Dedifferentiated amniotic fluid mesenchymal stem cell (primary cell): ENCODE measurements at regions not wholly inside any gene's neighbourhood (a gene's known extent, or its start where the extent isn't known, plus 50 kb on each side); places are given as distances from the start of the nearest gene placed in this dataset.

Experiments
- DNase-seq: peaks from one replicate; pipeline ENCODE4 v3.0.0-alpha.2; 2016; ENCODE audit errors: extremely low spot score

DNA sequence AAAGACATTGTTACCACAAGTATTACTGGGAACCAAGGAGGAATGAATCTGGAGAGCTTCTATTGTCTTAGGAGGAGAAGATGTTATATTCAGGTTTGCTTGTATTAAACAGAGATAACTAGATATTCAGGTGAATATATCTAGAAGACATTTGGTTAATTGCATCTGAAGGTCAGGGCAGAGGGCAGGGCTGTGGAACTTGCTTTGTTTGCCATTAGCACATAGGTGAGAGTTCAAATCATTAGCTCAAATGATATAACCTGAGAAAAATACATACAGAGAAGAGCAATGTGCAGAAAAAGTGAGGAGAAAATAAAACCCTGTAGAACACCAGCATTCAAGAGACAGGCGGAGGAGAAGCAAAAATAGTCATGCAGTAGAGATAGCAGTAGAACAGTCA, 116.8 kb downstream of the DNAJB9 start:
- no peak for DNase-seq

DNA sequence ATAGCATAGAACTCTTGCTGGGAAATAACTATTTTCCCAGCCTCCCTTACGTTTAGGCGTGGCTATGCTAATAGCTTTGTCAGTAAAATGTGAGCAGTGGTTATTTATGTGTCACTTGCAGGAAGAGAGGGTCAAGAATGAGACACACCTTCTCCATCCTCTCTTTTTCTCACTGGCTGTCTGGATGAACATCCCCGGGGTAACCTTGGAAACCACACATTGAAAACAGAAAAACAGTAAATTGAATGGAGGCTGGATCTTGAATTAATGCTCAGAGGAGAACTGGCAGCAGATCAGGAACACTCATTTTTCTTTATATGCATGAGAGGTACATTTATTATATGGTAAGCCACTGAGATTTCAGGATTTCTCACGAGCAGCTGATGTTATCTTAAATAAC, 127.6 kb downstream of the DNAJB9 start:
- DNase-seq = no peak

GRCh38 chr7:108711611-108712010, 141.9 kb downstream of the DNAJB9 start:
- DNase-seq = no peak

DNA sequence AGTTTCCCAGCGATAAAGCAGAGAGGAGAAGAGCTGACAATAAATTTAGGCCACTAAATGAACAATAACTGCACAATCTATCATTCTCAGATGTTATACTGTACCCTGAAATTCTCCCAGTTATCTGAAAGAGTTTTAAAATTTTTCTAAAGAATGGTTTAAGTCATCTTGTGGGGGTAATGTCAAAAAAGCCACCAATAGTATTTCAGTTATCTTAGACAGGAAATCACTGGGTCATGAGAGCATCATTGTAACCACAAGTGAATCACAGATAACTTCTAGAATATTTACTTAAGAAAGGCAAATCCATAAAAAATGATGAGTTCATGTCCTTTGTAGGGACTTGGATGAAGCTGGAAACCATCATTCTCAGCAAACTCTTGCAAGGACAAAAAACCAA, 147.1 kb downstream of the DNAJB9 start:
- no peak for DNase-seq

DNA sequence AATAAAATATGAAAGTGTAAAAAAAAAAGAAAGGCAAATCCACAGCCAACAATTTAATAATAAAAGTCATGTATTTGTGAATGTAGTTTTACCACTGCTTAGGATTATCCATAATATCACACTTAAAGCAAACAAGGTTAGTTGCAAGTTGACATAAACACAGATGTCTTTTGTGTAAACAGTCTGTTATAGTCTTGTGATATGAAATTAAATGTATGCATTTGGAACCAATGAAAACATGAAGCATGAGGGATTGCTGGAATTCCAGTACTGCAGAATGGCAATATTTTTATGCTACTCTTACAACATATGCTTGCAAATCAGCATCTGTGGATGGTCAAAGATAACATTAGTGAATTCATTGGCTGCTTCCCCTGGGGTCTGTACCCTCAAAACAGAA, 148.1 kb downstream of the DNAJB9 start:
- DNase-seq = no peak

DNA sequence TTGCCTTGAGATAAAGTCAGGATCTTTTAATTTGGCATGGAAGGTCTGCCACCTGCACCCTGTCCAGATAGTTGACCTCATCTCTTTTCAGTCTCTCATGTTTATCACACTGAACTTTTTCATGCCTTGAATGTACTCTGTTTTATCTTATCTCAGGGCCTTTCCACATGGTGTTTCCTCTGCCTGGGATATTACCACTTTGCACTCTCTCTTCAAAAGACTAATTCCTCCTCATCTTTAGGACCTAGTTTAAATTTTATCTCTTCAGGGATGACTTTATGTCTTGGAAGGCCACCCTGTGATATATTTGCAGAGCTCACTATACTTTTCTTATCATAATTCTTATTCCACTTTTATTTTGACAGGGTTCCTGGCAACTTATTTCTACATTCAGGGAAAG, 150.0 kb downstream of the DNAJB9 start:
- no peak for DNase-seq

- no peak for DNase-seq
Measured at GRCh38 chr7:108722561-108722960, 152.9 kb downstream of the DNAJB9 start.

DNA sequence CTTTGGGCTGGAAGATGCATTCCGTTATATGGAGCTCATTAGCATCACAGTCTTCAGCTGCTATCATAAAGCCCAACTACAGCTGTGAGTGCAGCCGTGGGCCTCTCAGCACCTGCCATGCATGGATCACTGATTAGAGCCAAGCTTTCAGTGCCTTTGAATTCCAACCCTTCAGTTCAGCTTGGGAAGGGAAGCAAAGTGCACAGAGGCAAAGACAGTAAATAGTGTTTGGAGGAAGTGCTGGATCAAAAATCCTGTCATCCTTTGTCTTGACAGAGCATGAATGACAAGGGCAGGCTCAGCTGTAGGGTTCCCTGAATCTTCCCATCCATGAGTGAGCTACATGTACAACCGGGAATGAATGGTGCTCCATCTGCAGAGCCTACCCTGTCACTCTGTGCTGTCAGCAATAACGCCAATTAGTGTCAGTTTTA, 153.7 kb downstream of the DNAJB9 start:
- no peak for DNase-seq

- DNase-seq = no peak
Measured at GRCh38 chr7:108724251-108725100, 154.8 kb downstream of the DNAJB9 start.

DNA sequence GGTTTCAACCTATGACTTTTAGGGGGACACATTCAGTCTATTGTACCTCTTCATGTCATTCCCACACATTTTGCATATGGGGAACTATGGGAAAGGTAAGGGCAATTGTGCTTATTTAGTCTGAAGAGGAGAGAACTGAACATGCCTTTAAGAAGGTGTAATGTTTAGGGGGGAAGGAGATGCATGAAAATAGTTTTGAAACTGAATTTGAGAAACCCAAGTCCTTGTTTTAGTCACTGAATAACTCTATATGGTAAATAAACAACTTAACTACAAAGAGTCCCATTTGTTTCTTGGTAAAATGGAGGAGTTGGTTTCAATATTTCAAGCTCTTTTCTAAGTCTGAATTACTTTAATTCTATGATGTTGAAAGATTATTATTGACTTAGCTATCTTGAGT, 166.1 kb downstream of the DNAJB9 start:
- no peak for DNase-seq

GRCh38 chr7:108736221-108736891, 166.7 kb downstream of the DNAJB9 start:
- DNase-seq = no peak

DNA sequence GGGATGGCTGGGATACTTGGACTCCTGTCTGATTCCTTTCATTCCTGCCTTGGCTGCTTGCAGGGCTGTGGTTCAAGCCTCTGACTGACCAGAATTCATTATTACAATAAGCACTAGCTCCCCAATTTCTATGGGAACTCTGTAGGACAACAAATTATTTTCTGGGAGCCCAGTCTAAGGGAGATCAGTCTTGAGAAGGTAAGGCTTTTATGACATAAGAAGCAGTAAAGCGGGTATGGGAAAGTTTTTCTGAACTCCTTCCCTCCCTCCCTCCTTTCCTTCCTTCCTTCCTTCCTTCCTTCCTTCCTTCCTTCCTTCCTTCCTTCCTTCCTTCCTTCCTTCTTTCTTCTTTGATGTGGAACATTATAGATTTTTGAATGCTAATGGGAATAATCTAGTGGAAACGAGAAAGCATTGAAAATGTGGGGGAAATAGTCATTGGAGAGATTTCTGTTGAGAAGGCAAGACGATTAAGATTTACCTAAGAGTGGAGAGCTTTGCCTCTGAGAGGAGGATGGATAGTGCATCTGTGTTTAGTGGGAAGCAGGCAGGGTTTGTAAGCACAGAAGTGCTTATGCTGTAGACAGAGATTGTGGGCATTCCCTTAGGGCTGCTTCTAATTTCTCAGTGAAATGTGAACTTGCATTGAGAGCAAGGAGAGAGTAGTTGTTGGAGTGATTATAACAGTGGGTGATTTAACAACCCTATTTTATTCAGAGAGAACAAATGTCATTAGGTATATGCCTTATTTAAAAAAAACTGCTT, 201.5 kb downstream of the DNAJB9 start:
- DNase-seq = no peak

DNA sequence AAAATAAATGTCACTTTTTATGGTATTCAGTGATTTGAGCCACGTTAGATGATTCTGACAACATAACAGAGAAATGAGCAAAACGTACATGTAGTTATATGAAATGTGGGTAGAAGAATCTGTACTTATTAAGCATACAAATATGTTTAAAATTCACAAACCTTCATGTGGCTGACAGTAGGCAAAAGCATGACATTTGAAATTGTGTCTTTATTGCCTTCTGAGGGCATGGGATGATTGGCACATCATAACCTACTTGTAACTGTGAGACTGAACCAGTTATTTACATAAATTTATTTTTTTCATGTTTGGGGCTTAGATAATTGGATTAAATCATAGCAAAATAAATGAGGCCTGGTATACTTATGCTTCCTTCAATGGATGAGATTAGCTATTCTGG, 202.2 kb downstream of the DNAJB9 start:
- DNase-seq = no peak

GRCh38 chr7:108777966-108778365, 208.3 kb downstream of the DNAJB9 start:
- no peak for DNase-seq

DNA sequence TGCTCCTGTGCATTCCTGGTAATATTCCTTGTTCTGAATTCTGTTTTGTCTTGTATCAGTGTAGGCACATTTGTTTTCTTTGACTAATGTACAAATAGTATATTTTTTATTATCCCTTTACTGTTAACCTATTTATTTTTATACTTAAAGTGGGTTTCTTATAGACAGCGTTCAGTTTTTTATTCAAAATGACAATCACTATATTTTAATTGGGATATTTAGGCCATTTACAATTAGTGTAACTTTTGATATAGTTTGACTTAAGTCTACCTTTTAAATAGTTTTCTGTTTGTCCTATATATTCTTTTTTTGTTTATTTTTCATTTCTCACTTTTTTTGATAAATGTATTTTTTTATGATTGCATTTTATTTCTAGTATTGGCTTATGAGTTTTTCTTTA, 219.8 kb downstream of the DNAJB9 start:
- no peak for DNase-seq

GRCh38 chr7:108794466-108794865, 224.8 kb downstream of the DNAJB9 start:
- no peak for DNase-seq

GRCh38 chr7:108802650-108803049, 233.0 kb downstream of the DNAJB9 start:
- DNase-seq = no peak

- no peak for DNase-seq
Measured at GRCh38 chr7:108805808-108806397, 236.2 kb downstream of the DNAJB9 start.

DNA sequence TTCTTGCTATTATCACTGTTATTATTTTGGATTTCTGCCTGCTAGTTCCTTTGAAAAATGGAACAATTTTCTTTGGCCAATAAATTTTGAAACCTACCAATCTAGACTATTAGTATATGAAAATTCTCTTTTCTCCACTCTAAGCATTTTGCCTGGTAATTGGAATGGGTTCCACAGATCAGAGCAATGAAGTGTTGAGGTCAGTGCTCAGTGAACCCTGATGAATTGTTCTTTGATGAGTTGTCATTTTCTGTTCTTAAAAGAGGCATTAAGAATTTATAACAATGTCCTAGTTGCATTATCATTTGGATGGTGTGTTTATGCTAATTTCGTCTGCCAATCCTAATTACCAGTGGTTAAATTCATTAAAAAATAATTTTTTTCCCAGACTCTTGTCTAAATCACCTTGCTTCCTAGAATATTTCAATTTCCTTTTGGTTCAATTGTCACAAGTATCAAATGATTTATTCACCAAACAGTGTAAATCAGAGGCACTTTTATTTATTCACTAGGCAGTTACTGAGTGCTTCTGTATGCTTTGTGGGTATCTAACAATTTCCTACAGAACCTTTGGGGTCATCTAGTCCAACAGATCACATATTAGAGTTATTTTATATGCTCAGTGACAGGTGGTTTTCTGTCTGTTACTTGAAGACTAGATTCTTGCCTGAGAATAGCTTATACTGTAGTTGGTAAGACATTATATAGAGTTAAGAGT, 239.0 kb downstream of the DNAJB9 start:
- no peak for DNase-seq

GRCh38 chr7:108809356-108809755, 239.7 kb downstream of the DNAJB9 start:
- no peak for DNase-seq

DNA sequence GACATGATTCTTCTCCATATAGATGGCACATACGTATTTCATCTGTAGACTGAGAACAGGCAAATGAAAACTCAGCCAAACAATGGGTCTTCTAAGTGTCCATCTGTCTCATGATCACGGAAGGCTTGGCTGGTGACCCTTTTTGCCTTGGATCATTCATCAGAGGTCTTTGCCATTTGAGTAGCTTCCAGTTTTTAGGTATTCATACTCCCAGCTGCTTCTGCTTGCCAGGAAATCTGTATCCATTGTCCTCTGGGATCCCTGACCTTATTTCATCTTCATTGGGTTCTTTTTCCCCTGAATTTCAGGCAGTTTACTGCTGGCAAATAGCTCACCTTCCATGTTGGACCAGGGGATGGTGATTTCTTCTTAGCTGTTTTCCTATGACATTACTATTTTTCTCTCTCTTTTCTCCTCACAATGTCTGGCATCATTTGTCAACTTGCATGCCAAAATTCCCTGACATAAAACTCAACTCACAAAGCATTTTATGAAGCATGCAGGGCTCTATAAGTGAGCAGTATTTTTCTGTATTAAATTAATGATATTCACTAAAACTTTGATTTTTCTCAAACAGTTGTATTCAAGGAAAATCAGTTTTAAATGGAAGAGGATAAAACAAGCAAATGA, 241.2 kb downstream of the DNAJB9 start:
- no peak for DNase-seq
